Suprapubic skin (tissue), 4 donors: ENCODE measurements at regions not wholly inside any gene's neighbourhood (a gene's known extent, or its start where the extent isn't known, plus 50 kb on each side); places are given as distances from the start of the nearest gene placed in this dataset.

Source experiments
- DNase-seq, 2 donors: peaks; one replicate each; pipeline ENCODE4 v3.0.0-alpha.2; 2019; ENCODE audit warnings: low spot score in 2 of 2
- H3K27ac ChIP-seq: fragments of 200-600 bp; sonication (generic); one replicate; pipeline ENCODE4 v1.5.1; 2019
- H3K27me3 ChIP-seq: fragments of 200-600 bp; sonication (generic); one replicate; pipeline ENCODE4 v1.5.1; 2019
- H3K36me3 ChIP-seq: fragments of 200-600 bp; sonication (generic); one replicate; pipeline ENCODE4 v1.5.1; 2019
- H3K4me1 ChIP-seq: fragments of 200-600 bp; sonication (generic); one replicate; pipeline ENCODE4 v1.5.1; 2019
- H3K4me3 ChIP-seq: fragments of 200-600 bp; sonication (generic); one replicate; pipeline ENCODE4 v1.5.1; 2019; ENCODE audit warnings: mild to moderate bottlenecking
- H3K9me3 ChIP-seq: fragments of 200-600 bp; sonication (generic); one replicate; pipeline ENCODE4 v1.5.1; 2019
- EP300 ChIP-seq: sonication (generic); formaldehyde crosslinking; IDR thresholded peaks from one replicate; pipeline ENCODE4 v1.6.1; 2017; ENCODE audit warnings: antibody characterized with exemption
- POLR2A ChIP-seq, 2 donors: fragments of 450-650 bp; IDR thresholded peaks; one replicate each; pipeline ENCODE4 v1.6.1; 2017; ENCODE audit warnings: antibody characterized with exemption in 2 of 2, mild to moderate bottlenecking in 2 of 2, moderate library complexity in 2 of 2
- POLR2AphosphoS5 ChIP-seq, 3 donors: sonication (generic); formaldehyde crosslinking; IDR thresholded peaks; one replicate each; pipeline ENCODE4 v1.6.1; 2017; ENCODE audit warnings: antibody characterized with exemption in 3 of 3
- WGBS: methylation state at CpG from one replicate; pipeline ENCODE4 v1.1.5; 2018; 5-methylcytosine and 5-hydroxymethylcytosine counted together
- TF ChIP-seq, protein P1 (sequence below), 2 donors: fragments of 200-600 bp in 1 of 2; fragments of 450-650 bp in 1 of 2; sonication (generic) in 1 of 2; IDR thresholded peaks; one replicate each; pipeline ENCODE4 v1.5.1; 2016 to 2019; ENCODE audit warnings: antibody characterized with exemption in 2 of 2, mild to moderate bottlenecking in 1 of 2, moderate library complexity in 1 of 2

DNA sequence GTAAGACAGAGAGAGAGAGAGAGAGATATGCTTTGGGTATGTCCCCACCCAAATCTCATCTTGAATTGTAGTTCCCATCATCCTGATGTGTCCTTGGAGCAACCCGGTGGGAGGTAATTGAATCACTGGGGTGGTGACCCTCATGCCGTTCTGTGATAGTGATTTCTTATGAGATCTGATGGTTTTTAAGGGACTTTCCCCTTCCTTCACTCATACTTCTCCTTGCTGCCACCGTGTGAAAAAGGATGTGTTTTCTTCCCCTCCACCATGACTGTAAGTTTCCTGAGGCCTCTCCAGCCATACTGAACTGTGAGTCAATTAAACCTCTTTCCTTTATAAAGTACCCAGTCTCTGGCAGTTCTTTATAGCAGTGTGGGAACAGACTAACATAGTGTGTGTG lies 60.3 kb downstream of the EOMES start:
- H3K27ac ChIP-seq, result no peak overlapping the region
- WGBS, result 66% methylated on average over 3 of the region's 3 CpGs
- H3K9me3 ChIP-seq, result no peaks in the 10 kb centered on the region
- H3K36me3 ChIP-seq, result no peaks in the 10 kb centered on the region
- no peaks in the 10 kb centered on the region for H3K27me3 ChIP-seq
- H3K4me3 ChIP-seq, result no peak overlapping the region
- no peaks in the 10 kb centered on the region for H3K4me1 ChIP-seq
- no peak for DNase-seq
- TF ChIP-seq POLR2A (IDR thresholded peaks at IDR 0.05) (no peak), EP300 (no peak), POLR2AphosphoS5 (IDR thresholded peaks at IDR 0.05) (no peak)
- TF ChIP-seq, protein P1, sequence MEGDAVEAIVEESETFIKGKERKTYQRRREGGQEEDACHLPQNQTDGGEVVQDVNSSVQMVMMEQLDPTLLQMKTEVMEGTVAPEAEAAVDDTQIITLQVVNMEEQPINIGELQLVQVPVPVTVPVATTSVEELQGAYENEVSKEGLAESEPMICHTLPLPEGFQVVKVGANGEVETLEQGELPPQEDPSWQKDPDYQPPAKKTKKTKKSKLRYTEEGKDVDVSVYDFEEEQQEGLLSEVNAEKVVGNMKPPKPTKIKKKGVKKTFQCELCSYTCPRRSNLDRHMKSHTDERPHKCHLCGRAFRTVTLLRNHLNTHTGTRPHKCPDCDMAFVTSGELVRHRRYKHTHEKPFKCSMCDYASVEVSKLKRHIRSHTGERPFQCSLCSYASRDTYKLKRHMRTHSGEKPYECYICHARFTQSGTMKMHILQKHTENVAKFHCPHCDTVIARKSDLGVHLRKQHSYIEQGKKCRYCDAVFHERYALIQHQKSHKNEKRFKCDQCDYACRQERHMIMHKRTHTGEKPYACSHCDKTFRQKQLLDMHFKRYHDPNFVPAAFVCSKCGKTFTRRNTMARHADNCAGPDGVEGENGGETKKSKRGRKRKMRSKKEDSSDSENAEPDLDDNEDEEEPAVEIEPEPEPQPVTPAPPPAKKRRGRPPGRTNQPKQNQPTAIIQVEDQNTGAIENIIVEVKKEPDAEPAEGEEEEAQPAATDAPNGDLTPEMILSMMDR (IDR thresholded peaks at IDR 0.05), result no peak

DNA sequence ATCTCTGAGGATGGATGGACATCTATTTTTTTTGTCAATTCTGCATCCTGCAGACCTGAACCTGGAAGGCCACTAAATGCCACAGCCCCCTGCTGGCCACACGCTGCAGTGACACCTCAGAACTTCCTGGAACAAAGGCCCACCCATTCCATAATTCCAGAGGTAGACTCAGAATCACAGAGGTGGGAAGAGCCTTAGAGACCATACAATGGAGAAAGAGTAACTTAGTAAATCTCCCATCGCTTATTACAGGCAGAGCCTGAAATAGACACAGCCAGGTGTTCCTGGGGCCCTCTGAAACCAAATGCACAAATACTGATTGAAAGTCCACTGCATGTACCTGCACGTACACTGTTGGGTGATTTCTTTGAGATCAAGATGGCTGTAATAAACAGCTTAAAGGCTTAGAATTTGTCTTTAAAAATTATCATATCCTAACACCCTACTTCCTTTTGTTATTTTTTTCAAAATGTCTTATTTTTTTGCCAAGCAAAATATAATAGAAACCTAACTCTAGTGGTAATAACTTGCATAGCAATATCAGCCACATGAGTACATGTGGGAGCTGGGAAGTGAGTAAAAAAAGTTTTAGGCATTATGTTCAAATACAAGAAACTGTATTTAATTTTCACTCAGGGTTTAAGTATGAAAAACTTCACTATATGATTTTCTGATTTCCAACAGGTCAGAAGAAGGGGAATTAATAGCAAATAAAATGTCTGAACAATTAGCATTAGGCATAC lies 62.7 kb downstream of the EOMES start:
- DNase-seq, result no peak
- WGBS, result 66% methylated on average over 3 of the region's 3 CpGs
- Histone ChIP-seq H3K36me3 (no peaks in the 10 kb centered on the region), H3K27me3 (no peaks in the 10 kb centered on the region), H3K4me3 (no peak overlapping the region), H3K9me3 (no peaks in the 10 kb centered on the region), H3K27ac (no peak overlapping the region), H3K4me1 (no peaks in the 10 kb centered on the region)
- TF ChIP-seq, protein P1 (IDR thresholded peaks at IDR 0.05), result peak; percentile 51 to 77
- TF ChIP-seq POLR2AphosphoS5 (IDR thresholded peaks at IDR 0.05), result no peak

DNA sequence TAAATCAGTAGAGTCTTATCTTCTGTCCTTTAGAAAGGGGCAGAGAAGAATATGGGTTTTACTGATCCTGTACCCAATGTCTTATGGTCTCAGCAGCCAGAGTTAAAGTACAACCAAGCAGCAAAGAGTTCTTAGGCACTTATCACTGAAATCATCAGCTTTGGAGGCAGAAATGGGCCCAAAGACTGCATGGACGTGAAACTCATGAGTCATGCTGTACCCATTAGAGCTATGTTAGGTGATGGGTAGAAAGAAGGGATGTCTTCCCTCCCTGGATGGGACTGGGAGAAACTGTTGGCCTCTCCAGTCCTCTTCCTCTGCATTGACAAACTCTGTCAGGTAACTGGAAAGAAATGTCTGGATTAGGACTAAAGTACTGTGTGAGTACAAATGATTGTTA lies 63.4 kb downstream of the EOMES start:
- 70% methylated on average over 1 of the region's 1 CpG for WGBS
- Histone ChIP-seq H3K36me3 (no peaks in the 10 kb centered on the region), H3K27ac (no peak overlapping the region), H3K4me3 (no peak overlapping the region), H3K4me1 (no peaks in the 10 kb centered on the region), H3K9me3 (no peaks in the 10 kb centered on the region), H3K27me3 (no peaks in the 10 kb centered on the region)
- DNase-seq, result no peak
- TF ChIP-seq, protein P1 (IDR thresholded peaks at IDR 0.05), result no peak
- no peak for TF ChIP-seq EP300
- TF ChIP-seq POLR2A (IDR thresholded peaks at IDR 0.05), result no peak
- no peak for TF ChIP-seq POLR2AphosphoS5 (IDR thresholded peaks at IDR 0.05)

DNA sequence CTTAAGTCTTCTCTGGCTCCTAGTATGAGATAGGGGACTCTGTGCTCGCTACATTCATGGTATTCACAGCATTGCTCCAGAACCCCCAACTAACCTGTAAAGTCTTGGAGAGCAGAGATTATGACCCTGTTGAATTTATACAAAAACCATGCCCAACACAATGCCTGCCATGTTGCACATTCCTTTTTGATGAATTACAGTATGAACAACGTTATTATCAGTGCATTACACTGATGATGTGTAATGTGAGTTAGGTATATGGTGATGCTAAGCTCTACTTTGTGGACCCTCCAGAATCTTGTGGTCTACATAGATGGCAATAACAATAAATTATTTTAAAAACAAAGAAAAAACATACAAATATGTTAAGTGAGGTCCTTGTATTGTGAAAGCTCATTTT lies 64.3 kb downstream of the EOMES start:
- 89% methylated on average over 2 of the region's 2 CpGs for WGBS
- Histone ChIP-seq H3K27ac (no peak overlapping the region), H3K27me3 (no peaks in the 10 kb centered on the region)

DNA sequence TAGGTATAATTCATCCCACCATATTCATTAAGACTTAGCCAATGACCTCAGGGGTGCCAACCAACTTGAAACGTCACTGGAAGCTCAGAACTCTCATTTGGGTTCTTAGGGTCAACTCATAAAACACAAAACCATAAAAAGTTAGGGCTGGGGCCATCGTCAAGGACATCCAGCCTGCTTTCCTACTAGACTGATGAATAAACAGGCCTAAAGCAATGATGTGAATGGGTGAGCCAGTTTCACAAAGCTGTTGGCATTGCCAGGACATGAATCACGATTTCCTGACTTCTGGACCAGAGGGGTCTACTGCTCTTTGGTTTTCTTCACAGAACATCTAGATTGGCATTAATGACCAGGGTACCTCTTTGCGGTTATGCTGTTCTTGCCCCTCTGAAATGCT lies 64.7 kb downstream of the EOMES start:
- H3K27me3 ChIP-seq, result no peaks in the 10 kb centered on the region
- DNase-seq, result no peak
- WGBS, result 89% methylated on average over 4 of the region's 4 CpGs
- no peaks in the 10 kb centered on the region for H3K36me3 ChIP-seq
- H3K4me1 ChIP-seq, result no peaks in the 10 kb centered on the region
- H3K4me3 ChIP-seq, result no peak overlapping the region
- no peak overlapping the region for H3K27ac ChIP-seq
- H3K9me3 ChIP-seq, result no peaks in the 10 kb centered on the region
- TF ChIP-seq EP300 (no peak), POLR2A (IDR thresholded peaks at IDR 0.05) (no peak), POLR2AphosphoS5 (IDR thresholded peaks at IDR 0.05) (no peak)
- TF ChIP-seq, protein P1 (IDR thresholded peaks at IDR 0.05), result no peak

More for the DNA sequence above, 64.3 kb downstream of the EOMES start:
- Histone ChIP-seq H3K4me1 (no peaks in the 10 kb centered on the region), H3K36me3 (no peaks in the 10 kb centered on the region), H3K9me3 (no peaks in the 10 kb centered on the region), H3K4me3 (no peak overlapping the region)
- DNase-seq, result no peak
- TF ChIP-seq EP300 (no peak), POLR2A (IDR thresholded peaks at IDR 0.05) (no peak), POLR2AphosphoS5 (IDR thresholded peaks at IDR 0.05) (no peak)
- TF ChIP-seq, protein P1 (IDR thresholded peaks at IDR 0.05), result no peak
